HG02938 (cell line): ENCODE measurements at regions not wholly inside any gene's neighbourhood (a gene's known extent, or its start where the extent isn't known, plus 50 kb on each side); places are given as distances from the start of the nearest gene placed in this dataset.

Experiments
- ATAC-seq: cut with Tn5 transposase; IDR thresholded peaks from one replicate; pipeline ENCODE4 v1.9.1; 2021; ENCODE audit warnings: mild to moderate bottlenecking, moderate library complexity; ENCODE audit not compliant: unreplicated experiment

DNA sequence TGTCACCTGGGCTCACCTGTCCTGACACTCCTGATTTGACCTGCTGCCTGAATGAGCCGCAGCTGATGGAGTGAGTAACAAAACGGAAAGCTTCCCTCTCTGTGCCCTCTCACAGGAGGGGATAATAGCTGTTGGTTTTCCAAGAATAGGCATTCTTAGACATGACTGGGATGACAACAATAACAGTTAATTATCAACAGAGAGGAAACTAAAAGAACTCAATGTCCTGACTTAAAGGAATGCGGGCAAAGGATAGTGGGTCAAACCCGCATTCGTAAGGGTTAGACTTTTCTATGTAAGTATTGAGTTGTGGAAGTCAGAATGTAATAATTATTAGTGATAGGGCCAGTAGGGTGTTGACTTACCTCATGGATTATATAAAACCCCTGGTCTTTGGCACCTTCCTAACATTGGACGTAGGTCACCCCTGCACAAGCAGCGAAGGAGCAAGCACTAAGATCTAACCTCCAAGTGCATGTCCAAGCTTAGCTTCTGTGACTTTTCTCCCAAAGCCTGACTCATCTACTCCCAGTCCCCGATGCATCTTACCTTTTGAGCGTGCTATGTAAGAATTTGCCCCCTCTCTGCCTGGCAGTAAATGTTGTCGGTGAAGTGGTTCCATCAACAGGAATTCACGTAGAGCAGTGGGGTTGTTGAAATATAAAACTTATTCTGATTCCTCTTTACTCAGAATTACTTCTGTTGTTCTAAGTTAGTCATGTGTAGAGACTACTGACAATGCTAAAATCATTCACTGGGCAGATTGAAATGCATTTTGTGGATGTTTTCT is 442.3 kb downstream of the FGF9 start:
- ATAC-seq = no peak

DNA sequence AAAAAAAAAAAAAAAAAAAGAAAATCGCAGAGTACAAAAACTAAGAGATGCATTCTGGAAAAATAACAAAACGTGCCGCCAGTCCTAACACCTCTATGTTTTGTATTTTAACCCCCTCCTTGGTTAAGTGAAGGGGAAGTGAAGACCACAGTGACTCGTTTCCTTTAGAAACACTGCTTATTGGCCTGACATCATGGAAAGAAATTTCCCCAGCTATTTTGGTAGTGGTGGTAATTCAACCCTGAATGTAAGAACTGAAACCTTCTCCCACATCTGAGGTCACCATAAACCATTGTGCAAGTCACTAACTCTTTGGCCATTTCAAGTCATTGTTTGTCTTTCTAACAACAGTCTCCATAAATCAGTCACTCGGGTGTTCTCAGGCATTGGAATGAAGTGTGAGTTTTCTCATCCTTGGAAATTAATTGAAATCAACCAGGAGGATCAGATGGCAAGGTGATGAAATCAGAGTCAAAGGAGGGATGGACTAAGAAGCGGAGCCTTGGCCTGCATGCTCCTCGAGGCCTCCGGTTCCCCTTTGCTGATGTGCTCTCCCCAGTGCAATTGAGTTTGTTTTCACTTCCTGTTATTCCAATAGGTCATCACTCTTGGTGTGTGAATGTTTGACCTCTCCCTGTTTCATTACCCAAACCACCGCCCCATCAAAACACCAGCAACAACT is 443.9 kb downstream of the FGF9 start:
- peak; percentile 89 for ATAC-seq

DNA sequence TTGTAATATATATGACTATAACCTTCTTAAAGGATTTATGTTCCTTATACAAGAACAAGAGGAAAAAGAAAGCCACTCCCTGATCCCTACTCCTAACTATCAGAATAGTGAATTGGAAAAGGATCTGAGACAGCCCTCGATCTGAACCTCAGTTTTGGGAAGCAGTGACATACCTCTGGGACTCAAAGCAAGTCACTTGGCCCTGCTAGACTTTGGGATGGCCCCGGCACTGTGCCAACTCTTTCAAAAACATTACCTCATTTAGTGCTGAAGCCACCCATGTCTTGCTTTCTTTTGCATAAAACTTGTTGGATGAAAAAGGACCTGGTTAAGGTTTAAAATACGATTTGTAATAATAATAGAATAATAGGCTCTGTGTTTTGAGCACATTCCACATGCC is 447.3 kb downstream of the FGF9 start:
- no peak for ATAC-seq

DNA sequence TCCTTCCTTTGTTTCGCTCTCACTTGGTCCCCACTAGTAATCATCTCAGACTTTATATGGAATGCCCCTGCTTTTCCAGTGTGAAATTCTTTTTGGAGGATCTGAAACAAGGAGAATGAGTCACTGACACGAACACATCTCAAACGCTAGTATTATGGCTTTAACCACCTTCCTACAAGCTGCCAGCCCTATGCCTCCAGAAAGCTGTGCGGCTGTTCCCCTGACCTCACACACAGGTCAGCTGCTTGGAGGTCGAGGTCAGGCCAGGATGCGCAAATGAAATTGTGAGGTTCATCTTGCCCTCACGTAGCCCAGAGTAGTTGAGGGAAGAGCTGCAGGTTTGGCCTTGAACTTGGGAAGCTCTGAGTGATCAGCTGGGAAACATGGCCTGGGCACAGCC is 449.8 kb downstream of the FGF9 start:
- no peak for ATAC-seq

DNA sequence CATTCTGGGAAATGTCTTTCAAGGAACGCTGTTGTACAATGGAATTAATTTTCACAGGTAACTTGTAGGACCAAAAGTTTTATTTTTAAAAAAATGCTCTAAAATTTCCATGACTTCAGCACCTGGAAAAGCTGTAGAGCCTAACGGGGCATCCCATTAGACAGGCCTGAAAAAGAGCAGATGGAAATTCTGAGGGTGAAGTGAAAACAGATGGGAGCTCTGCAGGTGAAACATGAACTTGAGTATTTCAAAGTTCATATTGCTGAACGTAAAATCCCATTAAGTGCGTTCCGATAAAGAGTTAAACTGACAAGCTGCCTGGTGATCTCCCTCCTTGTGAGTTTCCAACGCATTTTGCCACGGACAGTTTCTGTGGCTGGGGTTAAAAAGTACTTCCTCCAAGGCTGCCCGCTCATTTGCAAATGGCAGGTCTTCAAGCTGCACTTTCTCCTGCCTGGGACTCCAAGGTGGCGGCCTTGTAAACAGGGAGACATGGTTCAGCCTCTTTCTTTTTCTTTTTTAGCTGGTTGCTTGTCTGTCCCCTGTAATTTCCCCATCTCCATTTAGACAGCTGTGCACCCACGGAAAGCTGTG is 450.4 kb downstream of the FGF9 start:
- ATAC-seq = no peak

DNA sequence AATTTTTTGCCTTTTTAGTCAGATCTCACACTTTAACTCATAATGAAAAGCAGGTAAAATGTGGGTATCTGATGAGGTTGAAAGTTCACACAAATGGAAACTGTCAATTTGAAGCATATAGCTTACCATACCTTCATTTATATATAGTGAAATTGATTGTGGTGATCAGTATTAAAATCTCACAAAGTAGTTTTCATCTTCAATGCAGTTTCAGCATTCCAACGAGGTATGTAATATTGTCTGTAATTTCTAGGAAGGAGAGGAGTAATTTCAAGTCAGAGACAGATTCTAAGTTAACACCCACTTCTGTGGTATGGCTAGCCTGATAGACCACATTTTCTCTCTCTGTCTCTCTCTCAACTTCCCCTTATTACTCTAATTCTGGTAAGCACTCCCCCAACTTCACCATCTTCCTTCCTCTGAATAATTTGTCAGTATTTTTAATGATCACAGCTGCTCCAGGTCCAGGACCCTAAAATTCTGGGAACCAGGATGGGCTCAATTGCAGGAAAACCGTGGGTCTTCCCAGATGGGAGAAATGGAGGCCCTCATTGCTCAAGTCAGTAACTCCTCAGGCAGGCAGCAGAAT is 455.7 kb downstream of the FGF9 start:
- ATAC-seq = peak; percentile 99

DNA sequence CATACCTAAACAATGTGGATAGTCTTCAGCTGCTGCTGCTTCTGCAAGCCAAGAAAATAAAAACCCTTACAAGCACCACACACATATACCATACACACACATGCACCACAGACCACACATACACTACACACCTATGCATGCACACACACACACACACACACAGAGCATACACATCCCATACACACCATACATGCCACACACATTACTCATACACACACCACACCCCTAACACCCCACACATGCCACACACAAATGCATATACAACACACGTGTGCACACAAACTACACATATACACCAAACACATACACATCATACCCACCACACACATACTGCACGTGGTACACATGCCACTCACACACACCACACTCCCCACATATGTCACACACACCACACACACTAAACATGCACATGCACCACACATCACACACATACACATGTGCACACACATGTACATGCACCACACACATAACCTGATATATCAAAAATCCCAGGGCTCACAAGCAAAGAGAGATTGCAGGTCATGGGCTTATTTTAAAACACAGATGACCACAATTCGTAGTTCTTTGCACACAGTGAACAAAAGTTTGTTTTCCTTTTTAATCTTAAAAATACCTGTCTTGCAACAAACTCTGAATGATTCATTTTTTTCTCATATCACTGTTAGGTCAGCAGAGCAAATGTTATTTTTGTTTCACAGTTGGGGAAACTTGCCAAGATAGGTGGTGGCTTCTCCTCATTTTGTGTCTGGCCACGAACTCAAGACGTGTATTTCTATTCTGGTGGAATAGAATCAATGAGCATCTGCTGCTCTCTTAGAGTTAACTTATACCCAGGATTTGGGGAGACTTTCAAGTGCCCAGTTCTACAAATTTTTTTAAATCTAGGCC is 456.6 kb downstream of the FGF9 start:
- ATAC-seq = no peak

DNA sequence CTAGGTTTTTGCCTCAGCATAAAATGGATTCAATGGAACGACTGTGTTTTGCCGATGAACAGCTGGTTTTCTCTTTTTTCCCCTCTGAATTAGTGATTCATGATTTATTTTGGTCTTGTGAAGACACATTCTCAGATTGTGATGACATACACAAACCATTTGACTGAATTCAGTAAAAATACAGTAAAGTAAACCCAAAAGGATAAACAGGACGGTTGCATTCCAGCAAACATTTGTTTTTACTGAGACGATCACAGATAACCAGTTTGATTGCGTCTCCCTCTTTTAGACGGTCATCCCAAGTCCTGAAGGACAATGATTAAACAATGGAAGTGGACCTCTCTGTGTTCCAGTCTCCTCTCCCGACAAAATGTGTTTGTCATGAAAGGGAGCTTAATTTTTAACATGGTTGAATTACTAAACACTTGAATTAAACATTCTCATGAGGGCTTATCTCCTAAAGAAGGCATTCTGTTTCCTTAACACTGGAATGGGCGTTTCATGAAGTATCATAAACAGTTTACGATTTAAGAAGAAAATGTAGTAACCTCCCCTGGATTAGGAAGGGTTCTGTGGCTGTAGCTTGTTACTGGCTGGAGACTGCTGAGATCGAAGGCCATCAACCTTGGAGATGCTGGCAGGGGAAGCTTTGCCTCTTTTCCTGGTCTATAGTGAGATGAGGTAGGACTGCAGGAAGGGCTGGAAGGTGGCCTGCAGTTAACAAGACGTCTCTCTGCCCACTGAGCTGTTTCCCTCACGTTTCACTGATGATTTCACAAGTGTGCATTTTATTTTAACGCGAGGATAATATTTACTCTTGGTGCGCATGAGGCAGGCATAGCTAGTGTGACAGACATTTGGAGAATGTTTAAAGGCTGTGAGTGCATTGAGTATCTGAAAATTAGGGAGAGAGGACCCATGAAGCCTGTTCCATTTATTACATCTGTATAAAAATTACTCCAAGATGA is 457.9 kb downstream of the FGF9 start:
- no peak for ATAC-seq

DNA sequence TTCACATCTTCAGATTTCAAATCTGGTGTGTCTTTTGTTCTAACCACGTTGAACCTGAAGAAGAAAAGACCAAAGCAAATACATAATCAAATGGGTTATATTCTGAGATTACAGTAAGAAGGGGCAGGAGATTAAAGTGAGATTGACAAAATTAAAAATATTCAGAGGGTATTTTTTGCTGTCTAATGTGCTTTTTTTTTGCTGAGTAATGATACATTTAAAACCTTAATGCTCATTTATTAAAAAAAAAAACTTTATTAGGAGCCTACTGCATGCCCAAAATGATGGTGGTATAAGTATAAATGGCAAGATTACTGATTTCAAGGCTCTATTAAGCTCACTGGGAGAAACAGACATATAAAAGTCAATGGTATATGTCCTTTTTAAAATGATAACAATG is 459.4 kb downstream of the FGF9 start:
- no peak for ATAC-seq

DNA sequence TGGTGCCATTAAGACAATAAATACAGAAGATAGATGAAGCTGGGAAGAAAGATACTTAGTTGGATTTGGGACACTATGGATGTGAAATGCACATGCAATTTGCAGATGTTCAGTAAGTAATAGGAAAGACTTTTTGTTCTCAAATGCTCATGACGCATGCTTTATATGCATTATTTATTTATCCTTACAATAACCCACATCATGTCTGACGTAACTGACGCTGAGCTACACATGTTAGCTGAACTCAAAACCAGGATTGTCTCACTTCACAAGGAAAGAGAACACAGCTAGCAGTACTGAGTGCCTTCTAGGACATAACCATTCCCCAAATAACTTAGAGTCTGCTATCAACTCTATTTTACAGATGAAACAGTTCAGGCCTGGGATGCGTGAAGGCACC is 463.4 kb downstream of the FGF9 start:
- no peak for ATAC-seq

DNA sequence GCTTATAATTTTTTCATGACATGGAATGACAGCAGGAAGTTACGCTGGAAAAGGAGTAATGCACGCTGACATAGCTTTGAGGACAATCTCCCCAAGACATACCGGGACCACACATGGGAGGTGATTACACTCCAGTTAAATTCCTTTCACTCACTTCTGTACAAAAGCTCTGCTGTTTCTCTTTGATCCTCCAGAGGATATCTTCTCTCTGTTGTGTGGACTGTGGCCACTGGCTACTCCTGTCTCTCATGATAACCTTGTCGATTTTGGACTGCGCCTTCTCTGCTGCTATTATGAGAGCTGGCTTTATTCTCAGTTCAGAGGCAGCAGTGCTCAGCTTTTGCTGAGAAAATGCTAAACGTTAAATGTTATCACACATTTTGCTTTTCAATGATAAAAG is 464.6 kb downstream of the FGF9 start:
- ATAC-seq = no peak

DNA sequence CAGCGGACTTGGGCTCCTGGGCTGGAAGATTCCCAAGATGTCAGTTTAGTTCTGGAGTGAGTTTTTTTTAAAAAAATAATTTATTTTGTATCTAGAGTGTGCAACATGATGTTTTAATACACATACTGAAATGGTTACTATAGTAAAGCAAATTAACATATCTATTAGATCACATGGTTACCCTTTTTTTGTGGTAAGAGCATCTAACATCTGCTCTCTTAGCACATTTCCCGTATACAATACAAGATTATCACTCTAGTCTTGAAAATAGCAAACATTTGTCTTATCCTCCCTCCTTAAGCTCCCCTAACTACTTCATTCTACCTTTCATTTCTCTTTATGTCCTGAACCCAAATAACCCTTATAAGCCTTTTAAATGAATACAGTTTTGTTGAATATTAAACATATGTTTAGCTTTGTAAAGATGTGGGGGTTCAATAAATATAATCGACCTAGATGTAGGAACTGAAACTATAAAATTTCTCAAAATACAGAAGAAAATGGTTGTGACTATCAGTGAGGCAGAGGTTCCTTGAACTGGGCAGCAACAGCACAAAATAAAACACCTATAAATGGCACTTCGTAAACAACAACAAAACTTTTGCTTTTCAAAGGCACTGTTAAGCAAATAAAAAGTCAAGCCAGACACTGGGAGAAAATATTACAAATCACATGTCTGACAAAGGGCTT is 466.6 kb downstream of the FGF9 start:
- ATAC-seq = no peak

DNA sequence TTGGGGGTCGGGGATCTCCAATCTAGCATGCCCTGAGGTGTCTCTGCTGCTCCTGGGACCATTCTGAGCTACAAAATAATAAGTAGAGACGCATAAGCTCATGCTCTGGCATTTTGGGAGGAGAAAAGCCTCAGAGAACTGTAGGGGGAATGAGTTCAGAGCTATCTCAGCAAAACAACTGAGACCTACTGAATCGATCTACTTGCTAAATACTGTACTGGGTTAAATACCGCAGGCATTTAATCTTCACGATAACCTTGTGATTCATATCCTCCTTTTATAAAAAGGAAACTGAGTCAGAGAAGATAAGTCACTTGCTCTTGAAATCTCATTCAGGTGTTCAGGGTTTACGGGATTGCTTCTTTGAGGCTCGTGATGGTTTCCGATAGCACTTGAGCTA is 468.1 kb downstream of the FGF9 start:
- no peak for ATAC-seq

DNA sequence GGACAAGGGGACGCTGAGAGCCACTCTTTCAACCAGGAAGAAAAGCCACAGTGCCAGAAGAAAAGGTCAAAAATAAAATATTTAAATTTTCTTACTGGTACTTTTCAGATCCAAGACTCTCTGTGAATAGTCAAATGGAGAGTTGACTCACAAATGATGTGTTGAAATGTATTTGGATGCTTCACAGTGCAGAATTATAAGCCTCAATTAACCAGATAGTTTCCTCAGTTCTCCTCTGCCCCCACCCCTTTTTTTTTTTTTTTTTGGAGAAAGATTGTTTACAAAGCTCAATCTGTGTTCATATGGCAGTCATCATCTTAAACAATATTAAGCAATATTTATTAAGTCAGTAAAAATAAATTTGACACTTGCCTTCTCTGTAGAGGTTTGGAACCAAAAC is 470.8 kb downstream of the FGF9 start:
- no peak for ATAC-seq

DNA sequence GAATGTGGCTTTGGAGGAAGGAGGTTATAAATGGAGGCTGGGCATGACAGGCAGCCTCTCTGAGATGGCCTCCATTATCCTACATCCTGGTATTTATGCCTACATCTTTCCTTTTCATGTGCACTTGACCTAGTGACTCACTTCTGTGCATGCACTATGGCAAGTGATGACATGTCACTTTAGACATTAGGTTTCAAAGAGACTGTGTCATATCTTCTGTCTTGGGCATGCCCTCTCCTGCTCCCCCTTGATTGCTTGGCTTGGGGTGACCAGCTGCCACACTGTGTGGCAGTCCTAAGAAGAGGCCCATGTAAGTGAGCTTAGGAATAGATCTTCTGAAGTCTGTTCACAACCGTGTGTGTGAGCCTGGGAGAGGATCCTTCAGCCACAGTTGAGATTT is 472.8 kb downstream of the FGF9 start:
- ATAC-seq = no peak

DNA sequence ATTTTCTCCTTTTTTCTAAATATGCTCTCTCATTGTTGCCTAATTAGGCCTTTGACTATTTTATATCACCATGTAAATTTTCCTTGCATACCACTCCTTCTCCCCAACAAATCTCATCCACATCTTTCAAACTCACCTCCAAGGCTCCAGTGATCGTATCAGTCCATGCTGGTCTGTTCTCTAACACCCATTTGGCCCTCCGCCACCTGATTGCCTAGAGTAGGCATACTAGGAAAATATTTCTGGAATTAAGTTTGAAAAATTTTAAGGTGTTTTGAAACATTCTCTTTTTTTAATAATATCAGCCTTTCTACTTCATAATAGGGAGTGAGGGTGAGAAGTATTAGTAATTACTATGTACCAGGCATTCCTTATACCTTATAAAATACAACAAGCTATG is 473.9 kb downstream of the FGF9 start:
- ATAC-seq = no peak

DNA sequence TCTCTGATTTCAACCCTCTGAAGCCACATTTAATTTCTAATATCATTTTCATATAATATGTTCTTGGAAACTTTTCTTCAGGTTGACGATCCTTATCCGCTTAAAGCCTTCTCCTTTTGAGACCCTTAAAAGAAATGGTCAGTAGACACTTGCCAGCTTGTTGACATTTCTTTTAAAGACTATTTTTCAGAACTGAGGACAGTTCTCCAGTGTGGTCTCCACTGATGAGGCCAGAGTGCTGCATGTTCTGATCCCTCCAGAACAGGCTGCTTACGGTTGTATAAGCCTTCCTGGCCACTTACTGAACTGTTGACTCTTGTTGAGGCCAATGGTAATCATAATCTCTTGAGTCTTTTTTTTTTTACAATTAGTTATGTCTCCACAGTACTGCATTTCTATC is 477.3 kb downstream of the FGF9 start:
- ATAC-seq = no peak

DNA sequence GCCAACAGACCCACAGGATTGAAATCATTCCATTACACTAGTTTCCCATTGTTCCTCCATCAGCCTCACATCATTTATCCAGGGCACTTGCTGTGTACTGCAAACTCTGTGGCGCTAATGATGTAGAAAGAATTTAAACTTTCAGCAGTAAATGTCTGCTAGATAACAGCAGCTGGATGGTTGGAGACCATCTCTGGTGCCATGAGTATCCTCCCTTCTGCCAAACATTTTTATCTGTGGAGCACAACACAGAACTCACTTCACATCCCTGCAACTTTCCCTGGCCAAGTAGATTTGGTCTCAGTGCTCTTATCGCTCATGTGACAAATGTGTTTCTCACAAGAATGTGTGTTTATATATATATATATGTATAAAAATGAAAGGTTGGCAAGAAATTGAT is 481.9 kb downstream of the FGF9 start:
- ATAC-seq = no peak

DNA sequence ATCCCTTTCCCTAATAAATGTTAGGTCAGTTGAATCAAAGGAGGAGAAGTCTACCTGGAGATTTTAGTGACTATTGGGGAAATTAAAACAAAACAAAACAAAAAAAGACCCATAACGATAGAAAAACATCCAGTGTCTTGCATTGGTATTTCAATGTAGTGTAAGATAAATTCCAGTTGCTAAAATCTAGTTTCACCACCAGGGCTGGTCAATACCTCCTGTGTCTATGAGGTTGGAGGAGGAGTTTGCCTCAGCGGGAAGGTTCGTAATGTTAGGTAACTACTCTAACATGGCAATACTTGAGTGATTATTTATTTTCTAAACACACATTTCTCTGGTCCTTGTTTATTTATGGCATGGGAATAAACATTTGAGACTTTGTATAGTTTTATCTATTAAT is 483.2 kb downstream of the FGF9 start:
- no peak for ATAC-seq
